ENCODE measurements at regions not wholly inside any gene's neighbourhood (a gene's known extent, or its start where the extent isn't known, plus 50 kb on each side); places are given as distances from the start of the nearest gene placed in this dataset.
"Not testable (repeated sequence)": the region's sequence is repeated elsewhere in the genome, so short reads cannot be mapped to it uniquely, and the experiment has no call there.

DNA sequence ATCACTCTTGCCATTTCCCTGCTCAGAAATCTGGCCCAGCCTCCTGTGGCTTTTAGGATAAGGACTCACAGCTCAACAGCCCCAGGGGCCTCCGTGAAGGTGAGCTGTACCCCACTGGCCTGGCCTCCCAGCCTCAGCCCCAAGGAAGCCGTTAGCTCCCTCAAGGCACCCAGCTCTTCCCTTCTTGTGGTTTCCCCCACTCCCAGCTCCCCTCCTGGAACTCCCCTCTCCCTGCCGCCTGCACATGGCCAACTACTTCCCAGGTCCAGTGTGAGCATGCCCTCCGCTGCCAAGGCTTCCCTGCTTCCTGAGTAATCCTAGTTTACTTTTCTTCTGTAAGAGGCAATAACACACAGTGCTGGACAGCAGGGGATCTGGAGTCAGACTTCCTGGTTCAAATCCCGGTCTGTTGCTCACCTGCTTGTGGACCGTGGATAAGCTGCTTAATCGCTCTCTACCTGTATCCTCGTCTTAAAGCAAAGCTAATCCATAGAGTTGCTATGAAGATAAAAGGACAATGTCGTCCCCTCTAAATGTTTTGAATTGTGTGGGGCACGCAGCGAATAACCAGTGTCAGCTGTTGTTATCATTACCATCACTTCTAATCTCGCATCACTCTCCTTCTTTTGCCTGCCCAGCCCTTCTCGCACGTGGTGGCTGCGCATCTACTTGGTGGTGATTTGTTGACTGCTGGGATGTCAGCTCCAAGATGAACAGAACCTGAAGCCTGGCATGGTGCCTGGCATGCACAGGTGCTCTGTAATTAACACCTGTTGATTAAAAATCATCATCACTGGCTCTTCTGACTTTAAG is 86.6 kb downstream of the C5orf15 start:
- DNase-seq = no peak

DNA sequence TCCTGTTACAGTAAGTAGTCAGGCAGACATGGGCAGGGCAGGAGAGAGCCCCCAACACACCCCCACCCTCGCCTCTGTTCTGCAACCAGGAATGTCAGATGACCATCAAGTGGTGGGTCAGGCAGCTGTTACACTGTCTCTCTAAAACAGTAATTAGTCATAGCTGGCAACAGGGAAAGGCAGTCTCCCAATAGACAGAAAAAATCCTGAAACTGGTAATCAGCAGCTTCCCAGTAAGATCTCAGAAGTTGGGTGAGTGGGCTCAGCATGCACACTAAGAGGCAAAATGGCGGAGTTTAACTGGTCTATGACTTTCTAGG is 90.2 kb downstream of the C5orf15 start:
- no peak for DNase-seq

DNA sequence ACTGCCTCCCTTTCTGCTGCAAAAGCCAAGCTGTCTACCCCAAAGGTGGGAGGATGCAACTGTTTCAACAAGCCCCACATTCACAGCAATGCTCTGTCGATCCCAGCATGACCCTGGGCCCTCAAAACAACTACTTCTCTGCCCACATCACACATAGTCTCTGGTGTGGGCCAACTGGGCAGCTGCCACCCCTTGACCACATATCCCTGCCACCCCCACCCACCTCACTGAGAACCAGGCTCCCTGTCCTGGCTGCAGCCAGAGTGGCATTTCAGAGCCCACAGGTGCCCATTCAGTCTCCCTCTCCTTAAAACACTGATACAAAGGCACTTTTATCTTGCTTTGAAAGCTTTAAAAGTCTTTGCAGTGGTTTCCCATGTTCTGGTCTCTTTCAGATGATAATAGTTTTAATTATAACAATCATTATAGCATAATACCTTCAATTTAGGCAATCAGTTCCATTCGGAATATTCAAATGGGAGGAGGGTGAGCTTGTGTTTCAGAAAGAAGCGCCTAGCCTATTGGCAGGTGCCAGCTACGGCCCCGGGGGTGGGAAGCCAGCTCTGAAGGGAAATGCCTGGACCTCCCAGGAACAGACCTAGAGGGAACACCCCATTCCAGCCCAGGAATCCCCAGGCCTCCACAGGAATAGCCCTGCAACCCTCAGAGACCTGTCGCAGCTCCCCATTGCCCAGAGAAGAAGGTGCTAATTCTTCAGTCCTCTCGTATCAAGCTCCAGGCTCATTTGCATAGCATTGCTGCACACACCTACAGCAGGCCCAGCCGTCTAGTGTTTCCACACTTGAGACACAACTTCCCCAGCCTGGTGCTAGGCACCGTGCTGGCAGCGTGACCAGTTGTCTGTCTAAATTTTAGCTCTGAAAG is 90.8 kb downstream of the C5orf15 start:
- no peak for DNase-seq

DNA sequence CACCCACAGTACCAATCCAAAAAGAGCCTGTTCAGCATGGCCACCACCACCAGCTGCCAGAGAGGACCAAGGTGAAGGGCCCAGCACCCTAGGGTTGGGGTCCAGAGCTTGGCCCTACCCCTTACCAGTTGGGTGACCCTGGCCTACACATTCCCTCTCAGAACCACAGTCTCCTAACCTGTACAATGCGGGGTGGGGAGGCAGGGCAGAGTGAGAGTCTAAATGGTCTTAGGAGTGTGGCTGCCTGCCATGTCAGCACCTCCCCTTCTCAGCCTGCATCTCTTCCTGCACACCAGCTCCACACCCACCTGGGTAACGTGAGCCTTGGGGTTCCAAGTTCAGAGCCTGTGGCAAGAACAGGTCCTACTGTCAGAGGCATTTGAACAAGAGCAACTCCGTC is 92.2 kb downstream of the C5orf15 start:
- no peak for DNase-seq

DNA sequence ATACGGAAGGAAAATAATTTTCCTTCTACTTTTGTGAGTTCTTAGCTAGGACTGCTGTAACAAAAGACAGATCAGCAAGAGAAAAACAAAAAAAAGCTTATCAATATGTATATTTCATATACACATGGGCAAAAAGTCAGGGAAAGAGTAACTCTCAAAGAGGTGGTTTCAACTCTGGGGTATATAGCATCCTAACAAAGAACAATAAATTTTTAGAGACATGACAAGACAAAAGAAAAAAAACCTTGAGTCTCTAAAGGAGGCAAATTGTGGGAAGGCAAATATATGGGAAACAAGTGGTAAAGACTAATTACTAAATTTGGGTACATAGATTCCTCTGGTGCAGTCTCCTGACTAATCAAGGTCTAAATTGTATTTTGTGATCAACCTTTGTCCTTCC is 93.2 kb downstream of the C5orf15 start:
- DNase-seq = no peak

GRCh38 chr5:133873449-133873848 is 95.0 kb downstream of the C5orf15 start:
- DNase-seq = no peak

DNA sequence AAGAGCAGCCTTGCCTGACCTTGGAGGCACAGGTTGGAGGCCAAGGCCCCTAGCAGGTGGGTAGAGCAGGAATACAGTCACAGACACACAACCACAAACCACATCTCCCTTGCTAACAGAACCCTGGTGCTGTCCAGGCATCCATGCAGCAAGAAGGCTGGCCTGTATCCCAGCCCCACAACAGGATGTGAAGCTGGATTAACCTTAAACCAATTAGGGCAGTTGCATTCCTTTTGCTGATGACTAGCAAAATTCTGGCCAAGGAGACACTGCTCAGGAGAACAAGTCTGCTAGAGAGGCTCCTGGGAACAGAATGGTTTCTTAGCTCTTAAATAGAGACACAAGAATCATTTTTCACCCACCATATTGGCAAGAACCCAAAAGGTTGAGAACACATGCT is 97.8 kb downstream of the C5orf15 start:
- peak; percentile 75 for DNase-seq

- DNase-seq = no peak
These were observed 98.7 kb downstream of the C5orf15 start for GRCh38 chr5:133869519-133870335.

DNA sequence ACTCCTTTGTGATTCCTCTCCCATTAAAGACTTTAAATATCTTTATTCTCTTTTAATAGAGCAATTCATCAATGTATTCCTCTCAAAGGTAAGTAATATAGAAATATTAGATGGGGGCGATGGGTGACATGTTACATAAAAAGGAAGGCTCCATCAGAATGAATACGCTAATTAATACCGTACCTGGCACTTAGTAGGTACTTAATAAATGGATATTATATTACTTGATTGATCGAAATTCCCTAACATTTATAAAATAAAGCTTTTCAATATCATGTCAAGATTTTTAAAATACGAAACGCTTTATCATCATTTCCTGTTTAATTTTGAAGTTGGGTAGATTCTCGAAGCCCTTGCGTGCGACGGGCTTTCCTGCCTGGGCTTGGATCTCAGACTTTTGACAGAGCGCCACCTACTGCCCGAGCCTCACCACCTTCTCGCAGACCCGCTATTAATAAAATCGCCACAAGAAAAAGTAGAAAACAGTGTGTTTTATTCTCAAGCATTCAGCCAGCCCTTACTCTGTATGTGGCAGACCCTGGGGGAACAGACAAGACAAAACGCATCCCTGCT is 99.4 kb downstream of the C5orf15 start:
- DNase-seq = peak; percentile 59

- no peak for DNase-seq
These were observed 100.4 kb downstream of the C5orf15 start for GRCh38 chr5:133867851-133868545.

- DNase-seq = no peak
These were observed 101.1 kb downstream of the C5orf15 start for GRCh38 chr5:133867341-133867740.

DNA sequence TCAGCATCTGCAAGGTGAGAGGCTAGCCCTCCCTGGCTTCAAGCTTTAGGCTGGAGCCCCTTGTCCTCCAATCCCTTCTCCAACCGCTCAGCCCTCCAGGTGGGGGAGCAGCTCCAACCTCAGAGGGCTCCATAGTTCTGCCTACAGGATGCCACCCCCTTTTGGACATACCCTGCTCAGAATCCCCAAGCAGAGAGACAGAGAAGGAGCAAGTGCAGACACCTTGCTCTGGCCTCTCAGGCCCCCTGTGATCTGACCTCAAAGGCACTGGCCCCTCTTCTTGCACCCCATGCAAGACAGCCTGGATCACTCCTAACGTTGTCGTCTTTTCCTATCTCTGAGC is 101.6 kb downstream of the C5orf15 start:
- no peak for DNase-seq

GRCh38 chr5:133866160-133866902 is 102.1 kb downstream of the C5orf15 start:
- no peak for DNase-seq

DNA sequence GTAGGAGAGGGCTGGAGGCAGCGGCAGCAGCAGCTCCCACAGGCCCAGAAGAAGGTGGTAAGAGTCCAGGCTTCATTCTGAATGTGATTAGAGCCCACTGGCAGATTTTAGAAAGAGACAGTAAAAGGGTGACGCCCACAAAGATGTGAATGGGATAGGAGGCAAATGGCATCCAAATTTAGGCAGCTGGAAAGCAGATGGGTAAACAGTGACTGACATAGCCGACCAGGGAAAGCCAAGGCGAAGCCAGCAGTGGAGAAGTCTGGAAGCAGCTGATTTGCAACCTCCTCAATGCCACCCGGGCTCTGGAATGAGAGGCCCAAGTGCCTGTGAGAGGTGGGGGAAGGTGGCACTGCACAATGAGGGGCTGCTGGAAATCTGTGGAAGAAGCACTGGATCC is 103.3 kb downstream of the C5orf15 start:
- no peak for DNase-seq

DNA sequence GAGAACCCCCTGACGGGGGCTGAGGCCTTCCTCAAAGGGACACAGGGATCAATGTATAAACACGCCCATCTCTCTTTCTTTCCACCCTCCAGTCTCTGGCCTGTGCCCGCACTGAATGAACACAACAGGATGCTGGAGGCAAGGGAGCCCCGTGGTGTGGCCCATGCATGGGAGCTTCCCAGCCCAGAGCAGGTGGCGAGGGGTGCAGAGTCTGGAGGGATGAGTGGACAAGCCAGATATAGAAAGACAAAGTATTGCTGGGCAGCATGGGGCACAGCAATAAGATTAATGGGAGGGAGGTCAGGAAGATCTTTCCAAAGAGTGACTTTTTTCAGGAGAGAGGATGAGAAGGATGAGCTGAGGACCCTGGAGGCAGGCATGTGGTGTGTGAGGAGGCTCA is 103.7 kb downstream of the C5orf15 start:
- DNase-seq = no peak

DNA sequence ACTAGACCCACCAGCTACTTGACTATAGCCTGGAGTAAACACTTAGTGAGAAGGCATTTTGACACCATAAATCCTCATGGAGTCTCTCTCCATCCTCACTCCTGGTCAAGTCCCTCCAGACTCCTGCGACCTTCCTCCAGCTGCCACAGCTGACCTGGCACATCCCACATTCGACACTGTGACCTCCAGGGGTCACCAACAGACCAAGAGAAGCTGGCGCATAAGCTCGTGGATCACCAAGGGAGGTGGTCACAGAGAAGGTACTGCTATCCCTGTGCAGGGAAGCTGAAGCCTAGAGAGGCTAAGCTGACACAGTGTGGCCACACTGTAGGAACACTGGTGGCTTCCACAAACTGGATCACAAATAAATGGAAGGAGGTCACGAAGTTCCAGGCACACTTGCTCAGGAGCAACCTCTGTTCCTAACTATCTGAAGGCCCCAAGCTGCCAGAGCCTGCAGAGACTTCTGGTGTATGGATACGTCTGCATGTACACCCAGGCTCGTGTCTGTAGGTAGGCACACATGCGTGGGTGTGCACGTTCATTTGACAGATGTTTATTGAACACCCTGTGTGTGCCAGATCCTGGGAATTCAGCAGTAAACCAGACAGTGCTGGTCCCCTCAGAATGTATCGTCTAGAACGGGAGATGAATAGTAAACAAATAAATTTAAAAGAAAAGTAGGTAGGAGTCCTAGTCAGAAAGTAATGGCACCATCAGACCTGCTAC is 104.4 kb downstream of the C5orf15 start:
- DNase-seq = no peak

DNA sequence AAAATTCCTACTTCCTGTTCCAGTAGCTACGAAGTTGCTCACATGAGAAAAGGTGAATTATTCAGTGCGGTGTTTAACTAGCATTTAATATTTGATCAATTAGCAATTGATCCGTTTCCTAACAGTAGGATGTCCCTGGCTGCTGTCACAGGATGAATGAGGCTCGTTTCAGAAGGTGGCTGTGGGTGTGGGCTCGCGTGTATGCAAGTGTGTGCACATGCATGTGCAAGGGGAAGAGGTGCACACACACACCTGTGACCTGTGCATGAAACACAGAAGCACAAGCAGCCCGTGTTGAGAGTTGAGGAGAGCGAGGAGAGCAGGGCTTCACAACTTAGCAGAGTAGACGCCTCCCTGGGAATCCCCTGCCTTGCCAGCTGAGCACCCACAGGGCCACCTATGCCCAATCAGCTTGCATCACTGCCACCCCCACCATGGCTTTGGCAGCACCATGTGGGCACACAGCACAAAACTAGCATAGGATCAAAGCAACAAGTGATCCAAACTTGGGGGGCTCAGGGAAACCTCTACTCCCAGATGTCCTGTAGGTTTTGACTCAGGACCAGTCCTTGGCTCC is 107.2 kb downstream of the C5orf15 start:
- DNase-seq = no peak

DNA sequence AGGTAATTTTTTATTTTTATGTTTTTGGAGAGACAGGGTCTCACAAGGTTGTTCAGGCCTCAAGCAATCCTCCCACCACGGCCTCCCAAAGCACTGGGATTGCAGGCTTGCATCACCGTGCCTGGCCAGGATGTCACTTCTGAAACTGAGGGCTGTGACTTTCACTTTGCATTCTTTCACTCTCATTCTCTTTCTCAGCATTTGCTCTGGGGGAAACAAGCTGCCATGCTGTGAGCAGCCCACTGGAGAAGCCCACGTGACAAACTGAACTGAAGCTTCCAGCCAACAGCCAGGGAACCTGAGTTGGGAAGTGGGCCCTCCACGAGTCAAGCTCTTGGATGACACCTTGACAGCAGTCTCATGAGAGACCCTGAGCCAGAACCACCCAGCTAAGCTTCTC is 109.4 kb downstream of the C5orf15 start:
- no peak for DNase-seq

DNA sequence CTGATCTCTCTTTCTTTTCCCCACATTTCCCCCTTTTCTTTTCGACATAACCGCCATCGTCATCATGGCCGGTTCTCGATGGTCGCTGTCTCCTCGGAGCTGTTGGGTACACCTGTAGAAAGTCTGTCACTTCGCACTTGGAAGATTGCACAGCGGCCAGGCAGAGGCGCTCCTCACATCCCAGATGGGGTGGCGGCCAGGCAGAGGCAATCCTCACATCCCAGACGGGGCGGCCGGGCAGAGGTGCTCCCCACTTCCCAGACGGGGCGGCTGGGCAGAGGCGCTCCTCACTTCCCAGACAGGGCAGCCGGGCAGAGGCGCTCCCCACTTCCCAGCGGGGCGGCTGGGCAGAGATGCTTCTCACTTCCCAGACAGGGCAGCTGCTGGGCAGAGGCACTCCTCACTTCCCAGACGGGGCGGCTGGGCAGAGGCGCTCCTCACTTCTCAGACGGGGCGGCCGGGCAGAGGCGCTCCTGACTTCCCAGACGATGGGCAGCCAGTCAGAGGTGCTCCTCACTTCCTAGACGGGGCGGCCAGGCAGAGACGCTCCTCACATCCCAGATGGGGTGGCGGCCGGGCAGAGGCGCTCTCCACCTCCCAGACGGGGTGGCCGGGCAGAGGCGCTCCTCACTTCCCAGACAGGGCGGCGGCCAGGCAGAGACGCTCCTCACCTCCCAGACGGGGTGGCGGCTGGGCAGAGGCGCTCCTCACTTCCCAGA is 110.7 kb downstream of the C5orf15 start:
- not testable (repeated sequence) for DNase-seq

- no peak for DNase-seq
These were observed 113.9 kb downstream of the C5orf15 start for GRCh38 chr5:133854554-133854953.
